Prostate gland (tissue), 2 donors: ENCODE measurements at regions not wholly inside any gene's neighbourhood (a gene's known extent, or its start where the extent isn't known, plus 50 kb on each side); places are given as distances from the start of the nearest gene placed in this dataset.

Experiments
- DNase-seq: peaks from one replicate; pipeline ENCODE4 v3.0.0-alpha.2; 2019; ENCODE audit warnings: low spot score
- H3K27ac ChIP-seq, 2 donors: fragments of 200-600 bp; sonication (generic); 2 replicates each; pipeline ENCODE4 v1.5.1; 2017 to 2019
- H3K27me3 ChIP-seq: fragments of 200-600 bp; sonication (generic); replicated peaks from 2 replicates; pipeline ENCODE4 v1.5.1; 2019; ENCODE audit not compliant: insufficient read depth
- H3K36me3 ChIP-seq, 2 donors: fragments of 200-600 bp; sonication (generic); 1 replicate in 1 of 2; 2 replicates in 1 of 2; pipeline versions ENCODE4 v1.5.1 to v1.8.1; 2017 to 2019
- H3K4me1 ChIP-seq: fragments of 200-600 bp; sonication (generic); replicated peaks from 2 replicates; pipeline ENCODE4 v1.5.1; 2019
- H3K4me3 ChIP-seq, 2 donors: fragments of 200-600 bp; sonication (generic); 2 replicates each; pipeline ENCODE4 v1.5.1; 2017 to 2019
- H3K9me3 ChIP-seq: fragments of 200-600 bp; sonication (generic); 2 replicates; pipeline ENCODE4 v1.5.1; 2017
- POLR2A ChIP-seq: fragments of 450-650 bp; IDR thresholded peaks from one replicate; pipeline ENCODE4 v1.6.1; 2016; ENCODE audit warnings: antibody characterized with exemption, mild to moderate bottlenecking
- POLR2AphosphoS5 ChIP-seq: sonication (generic); formaldehyde crosslinking; IDR thresholded peaks from one replicate; pipeline ENCODE4 v1.6.1; 2017; ENCODE audit warnings: antibody characterized with exemption
- WGBS: methylation state at CpG from one replicate; pipeline ENCODE4 v1.1.5; 2018; 5-methylcytosine and 5-hydroxymethylcytosine counted together
- intact Hi-C: fragments of 100-400 bp; cut with DNase I; formaldehyde crosslinking; loops from one replicate; pipeline ENCODE4 v1.14.2; 2022
- TF ChIP-seq, protein P1 (sequence below), 4 experiments: fragments of 200-600 bp in 2 of 4; fragments of 450-650 bp in 2 of 4; sonication (generic) in 2 of 4; IDR thresholded peaks; 1 replicate in 3 of 4; 2 replicates in 1 of 4; pipeline ENCODE4 v1.5.1; 2016 to 2019; ENCODE audit warnings: antibody characterized with exemption in 4 of 4, mild to moderate bottlenecking in 2 of 4, moderate library complexity in 2 of 4

DNA sequence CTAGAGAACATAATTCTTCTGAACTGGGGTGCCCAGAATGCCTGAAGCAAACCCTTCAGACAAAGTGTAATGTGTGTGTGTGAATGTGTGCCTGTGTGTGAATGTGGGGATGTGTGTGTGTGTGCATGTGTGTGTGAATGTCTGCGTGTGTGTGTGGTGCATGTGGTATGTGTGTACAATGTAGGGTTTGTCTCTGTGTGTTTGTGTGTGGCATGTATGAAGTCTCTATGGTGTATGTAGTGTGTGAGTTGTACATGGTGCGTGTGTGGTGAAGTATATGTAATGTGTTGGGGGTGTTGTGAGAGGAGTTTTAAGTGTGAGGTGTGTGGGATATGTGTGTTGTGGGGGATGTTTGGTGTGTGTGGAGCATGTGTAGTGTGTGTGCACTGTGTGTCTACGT is 129.3 kb upstream of the SOX11 start:
- Histone ChIP-seq H3K27me3 (no peaks in the 10 kb centered on the region), H3K9me3 (no peaks in the 10 kb centered on the region), H3K27ac (no peak overlapping the region), H3K4me1 (no peaks in the 10 kb centered on the region), H3K4me3 (no peak overlapping the region), H3K36me3 (no peaks in the 10 kb centered on the region)
- WGBS, result 93% methylated on average over 3 of the region's 3 CpGs
- DNase-seq, result no peak
- TF ChIP-seq, protein P1, sequence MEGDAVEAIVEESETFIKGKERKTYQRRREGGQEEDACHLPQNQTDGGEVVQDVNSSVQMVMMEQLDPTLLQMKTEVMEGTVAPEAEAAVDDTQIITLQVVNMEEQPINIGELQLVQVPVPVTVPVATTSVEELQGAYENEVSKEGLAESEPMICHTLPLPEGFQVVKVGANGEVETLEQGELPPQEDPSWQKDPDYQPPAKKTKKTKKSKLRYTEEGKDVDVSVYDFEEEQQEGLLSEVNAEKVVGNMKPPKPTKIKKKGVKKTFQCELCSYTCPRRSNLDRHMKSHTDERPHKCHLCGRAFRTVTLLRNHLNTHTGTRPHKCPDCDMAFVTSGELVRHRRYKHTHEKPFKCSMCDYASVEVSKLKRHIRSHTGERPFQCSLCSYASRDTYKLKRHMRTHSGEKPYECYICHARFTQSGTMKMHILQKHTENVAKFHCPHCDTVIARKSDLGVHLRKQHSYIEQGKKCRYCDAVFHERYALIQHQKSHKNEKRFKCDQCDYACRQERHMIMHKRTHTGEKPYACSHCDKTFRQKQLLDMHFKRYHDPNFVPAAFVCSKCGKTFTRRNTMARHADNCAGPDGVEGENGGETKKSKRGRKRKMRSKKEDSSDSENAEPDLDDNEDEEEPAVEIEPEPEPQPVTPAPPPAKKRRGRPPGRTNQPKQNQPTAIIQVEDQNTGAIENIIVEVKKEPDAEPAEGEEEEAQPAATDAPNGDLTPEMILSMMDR (IDR thresholded peaks at IDR 0.05), result no peak
- TF ChIP-seq POLR2AphosphoS5 (no peak), POLR2A (no peak)
- intact Hi-C loops, result no loop called here

DNA sequence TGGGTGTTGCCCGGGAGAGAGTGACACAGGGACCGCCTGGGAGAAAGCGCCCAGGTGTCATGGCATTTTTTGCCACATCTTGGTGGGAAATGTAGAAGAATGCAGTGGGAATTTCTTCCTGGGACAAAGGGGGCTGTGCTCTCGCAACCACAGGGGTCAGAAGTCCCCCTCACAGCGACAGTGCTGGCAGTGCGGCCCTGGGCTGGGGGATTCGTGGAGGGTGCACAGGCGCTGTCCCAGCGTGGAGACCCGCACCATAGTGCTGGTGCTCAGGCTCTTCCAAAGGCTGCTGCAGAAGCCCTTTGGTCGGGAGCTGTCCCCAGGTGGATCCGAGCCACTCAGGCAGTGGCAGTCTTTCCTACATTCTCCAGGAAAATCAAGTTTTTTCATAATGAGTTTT is 128.8 kb upstream of the SOX11 start:
- no peak for TF ChIP-seq POLR2AphosphoS5
- TF ChIP-seq POLR2A, result no peak
- TF ChIP-seq, protein P1 (IDR thresholded peaks at IDR 0.05), result no peak
- WGBS, result 88% methylated on average over 12 of the region's 12 CpGs
- Histone ChIP-seq H3K27ac (no peak overlapping the region), H3K4me3 (no peak overlapping the region), H3K27me3 (no peaks in the 10 kb centered on the region), H3K36me3 (no peaks in the 10 kb centered on the region), H3K4me1 (no peaks in the 10 kb centered on the region), H3K9me3 (no peaks in the 10 kb centered on the region)
- no peak for DNase-seq
- intact Hi-C loops, result no loop called here

DNA sequence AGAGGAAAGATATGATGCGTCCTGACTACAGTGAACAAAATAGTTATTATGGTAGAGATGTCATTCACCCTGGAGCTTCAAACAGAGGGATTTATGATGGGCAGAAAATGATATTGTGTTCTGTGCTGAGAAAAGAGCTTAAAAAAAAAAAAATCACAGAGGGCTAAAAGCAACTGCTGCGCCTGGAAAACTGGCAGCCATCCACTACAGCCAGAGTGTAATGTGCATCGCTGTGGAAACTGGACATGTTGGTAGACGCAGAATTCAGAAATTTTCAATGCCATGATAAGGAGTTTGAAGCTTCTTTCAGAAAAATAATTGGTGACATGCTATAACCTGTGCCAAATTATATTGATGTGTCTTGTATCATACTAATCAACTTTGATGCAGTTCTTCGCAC is 122.9 kb upstream of the SOX11 start:
- H3K27ac ChIP-seq, result no peak overlapping the region
- TF ChIP-seq POLR2AphosphoS5 (no peak), POLR2A (no peak)
- TF ChIP-seq, protein P1 (IDR thresholded peaks at IDR 0.05), result no peak
- WGBS, result 68% methylated on average over 5 of the region's 5 CpGs
- no peak for DNase-seq
- no peaks in the 10 kb centered on the region for H3K9me3 ChIP-seq
- H3K36me3 ChIP-seq, result no peaks in the 10 kb centered on the region
- no peaks in the 10 kb centered on the region for H3K4me1 ChIP-seq
- no peak overlapping the region for H3K4me3 ChIP-seq
- intact Hi-C loops, result no loop called here
- no peaks in the 10 kb centered on the region for H3K27me3 ChIP-seq

DNA sequence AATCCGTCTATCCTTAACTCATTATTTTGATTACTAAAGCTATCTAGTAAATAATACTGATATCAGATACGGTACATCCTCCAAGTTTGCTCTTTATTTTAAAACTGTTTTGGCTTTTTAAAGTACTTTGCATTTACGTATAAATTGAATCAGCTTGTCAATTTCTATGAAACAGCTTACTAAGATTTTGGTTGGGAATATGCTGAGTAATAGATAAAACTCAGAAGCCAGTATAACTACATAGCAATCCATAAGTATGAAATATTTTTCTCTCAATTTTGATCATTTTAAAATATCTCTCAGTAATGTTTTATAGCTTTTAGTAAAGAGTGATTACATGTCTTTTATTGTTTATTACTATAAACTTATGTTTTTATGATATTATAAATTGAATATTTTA is 116.2 kb upstream of the SOX11 start:
- intact Hi-C loops, result no loop called here
- 92% methylated on average over 3 of the region's 3 CpGs for WGBS
- Histone ChIP-seq H3K9me3 (no peaks in the 10 kb centered on the region), H3K27me3 (no peaks in the 10 kb centered on the region), H3K4me1 (no peaks in the 10 kb centered on the region), H3K27ac (no peak overlapping the region), H3K36me3 (no peaks in the 10 kb centered on the region), H3K4me3 (no peak overlapping the region)
- TF ChIP-seq, protein P1 (IDR thresholded peaks at IDR 0.05), result no peak
- no peak for TF ChIP-seq POLR2AphosphoS5
- no peak for TF ChIP-seq POLR2A
- no peak for DNase-seq

- Histone ChIP-seq H3K27ac (no peak overlapping the region), H3K4me1 (no peaks in the 10 kb centered on the region), H3K9me3 (no peaks in the 10 kb centered on the region), H3K27me3 (no peaks in the 10 kb centered on the region), H3K36me3 (no peaks in the 10 kb centered on the region), H3K4me3 (no peak overlapping the region)
- intact Hi-C loops, result no loop called here
- TF ChIP-seq POLR2A, result no peak
- no peak for TF ChIP-seq POLR2AphosphoS5
- TF ChIP-seq, protein P1 (IDR thresholded peaks at IDR 0.05), result no peak
- no peak for DNase-seq
- 79% methylated on average over 11 of the region's 11 CpGs for WGBS
Measured at GRCh38 chr2:5587766-5588165, 104.4 kb upstream of the SOX11 start.
